D721Med (cell line): ENCODE measurements at regions not wholly inside any gene's neighbourhood (a gene's known extent, or its start where the extent isn't known, plus 50 kb on each side); places are given as distances from the start of the nearest gene placed in this dataset.
"Not testable (repeated sequence)": the region's sequence is repeated elsewhere in the genome, so short reads cannot be mapped to it uniquely, and the experiment has no call there.

Experiments used
- DNase-seq: peaks from one replicate; pipeline ENCODE4 v3.0.0; 2011; ENCODE audit warnings: low spot score; ENCODE audit not compliant: insufficient read length
- FAIRE-seq: peaks from 2 replicates; lab custom pipeline; 2011; peaks lifted over from hg19 to GRCh38; lab: Jason Lieb, UNC
- TF ChIP-seq, protein P1 (sequence below): IDR thresholded peaks from 2 replicates; pipeline ENCODE4 v1.5.1; 2012; ENCODE audit warnings: mild to moderate bottlenecking, control low read depth; ENCODE audit not compliant: insufficient read depth; ENCODE audit errors: missing control alignments

DNA sequence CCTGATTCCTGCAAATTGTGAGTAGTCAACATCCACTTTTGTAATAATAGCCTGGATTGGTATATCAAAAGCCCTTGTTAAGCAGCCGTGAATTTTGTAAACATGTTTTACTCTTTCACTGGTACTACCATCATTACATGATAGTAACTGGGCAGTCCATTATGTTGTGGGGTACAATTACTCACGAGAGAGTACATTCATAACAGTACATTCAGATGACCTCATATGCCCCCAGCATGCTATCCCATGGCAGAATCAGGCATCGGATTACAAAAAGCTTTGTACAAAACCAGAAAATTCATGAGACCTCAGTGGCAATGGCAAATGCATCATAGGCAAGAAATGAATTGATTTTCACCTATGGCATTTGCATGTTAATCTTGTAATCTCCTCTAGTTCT is 166.2 kb downstream of the EPM2A start:
- FAIRE-seq (no peak), DNase-seq (no peak)
- TF ChIP-seq, protein P1, sequence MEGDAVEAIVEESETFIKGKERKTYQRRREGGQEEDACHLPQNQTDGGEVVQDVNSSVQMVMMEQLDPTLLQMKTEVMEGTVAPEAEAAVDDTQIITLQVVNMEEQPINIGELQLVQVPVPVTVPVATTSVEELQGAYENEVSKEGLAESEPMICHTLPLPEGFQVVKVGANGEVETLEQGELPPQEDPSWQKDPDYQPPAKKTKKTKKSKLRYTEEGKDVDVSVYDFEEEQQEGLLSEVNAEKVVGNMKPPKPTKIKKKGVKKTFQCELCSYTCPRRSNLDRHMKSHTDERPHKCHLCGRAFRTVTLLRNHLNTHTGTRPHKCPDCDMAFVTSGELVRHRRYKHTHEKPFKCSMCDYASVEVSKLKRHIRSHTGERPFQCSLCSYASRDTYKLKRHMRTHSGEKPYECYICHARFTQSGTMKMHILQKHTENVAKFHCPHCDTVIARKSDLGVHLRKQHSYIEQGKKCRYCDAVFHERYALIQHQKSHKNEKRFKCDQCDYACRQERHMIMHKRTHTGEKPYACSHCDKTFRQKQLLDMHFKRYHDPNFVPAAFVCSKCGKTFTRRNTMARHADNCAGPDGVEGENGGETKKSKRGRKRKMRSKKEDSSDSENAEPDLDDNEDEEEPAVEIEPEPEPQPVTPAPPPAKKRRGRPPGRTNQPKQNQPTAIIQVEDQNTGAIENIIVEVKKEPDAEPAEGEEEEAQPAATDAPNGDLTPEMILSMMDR: no peak

DNA sequence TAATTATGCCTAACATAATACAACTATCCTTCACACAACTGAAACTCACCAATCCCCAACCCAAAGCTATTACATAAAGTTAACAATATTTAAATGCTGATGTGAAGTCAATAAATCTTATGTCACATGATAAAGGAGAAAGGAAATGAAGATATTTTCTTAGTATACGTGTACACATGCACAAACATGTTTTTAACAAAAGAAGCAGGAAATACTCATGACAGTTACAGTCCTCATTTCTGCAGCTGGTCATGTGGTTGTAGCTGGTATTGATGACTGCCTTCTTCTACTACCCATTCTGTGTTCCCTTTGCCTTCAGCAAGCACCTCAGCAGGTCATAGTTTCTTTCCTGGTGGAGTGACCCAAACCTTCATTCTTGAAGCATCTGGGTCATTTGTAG is 165.0 kb downstream of the EPM2A start:
- not testable (repeated sequence) for FAIRE-seq, DNase-seq

- FAIRE-seq, DNase-seq: not testable (repeated sequence)
These were observed 161.1 kb downstream of the EPM2A start for GRCh38 chr6:145574269-145574668.
